Activated B cell treated with CpG ODN at 0.5 μM for 24 hours (primary cell): ENCODE measurements at regions not wholly inside any gene's neighbourhood (a gene's known extent, or its start where the extent isn't known, plus 50 kb on each side); places are given as distances from the start of the nearest gene placed in this dataset.

Experiments used
- ATAC-seq: fragments of 200-7000 bp; cut with Tn5 transposase; one replicate; pipeline ENCODE4 v1.10.0; 2021; ENCODE audit warnings: low read depth, mild to moderate bottlenecking, moderate library complexity
- CTCF ChIA-PET: fragments of 350-600 bp; sonication (Branson Sonifier 250); formaldehyde crosslinking; loops from one replicate; lab custom pipeline; 2021; ENCODE audit warnings: antibody characterized with exemption; lab: Charles Lee
- POLR2A ChIA-PET: fragments of 350-600 bp; sonication (Branson Sonifier 250); formaldehyde crosslinking; loops from one replicate; lab custom pipeline; 2021; ENCODE audit warnings: antibody characterized with exemption; lab: Charles Lee
- DNase-seq: peaks from one replicate; pipeline ENCODE4 v3.0.0; 2022
- H3K27ac Mint-ChIP-seq: one replicate; pipeline ENCODE4 v1.8.0; 2020; ENCODE audit warnings: mixed read lengths
- H3K27me3 Mint-ChIP-seq: one replicate; pipeline ENCODE4 v1.8.0; 2021; ENCODE audit warnings: mixed read lengths
- H3K36me3 Mint-ChIP-seq: one replicate; pipeline ENCODE4 v1.8.0; 2021; ENCODE audit warnings: low read depth, mixed read lengths
- H3K4me1 Mint-ChIP-seq: one replicate; pipeline ENCODE4 v1.8.0; 2021; ENCODE audit warnings: mixed read lengths
- H3K4me3 Mint-ChIP-seq: one replicate; pipeline ENCODE4 v1.8.0; 2020; ENCODE audit warnings: mild to moderate bottlenecking, mixed read lengths
- H3K9me3 Mint-ChIP-seq: one replicate; pipeline ENCODE4 v1.8.0; 2020; ENCODE audit warnings: mixed read lengths
- intact Hi-C: fragments of 100-400 bp; cut with micrococcal nuclease; formaldehyde crosslinking; loops from one replicate; pipeline ENCODE4 v1.15.1; 2024
- TF ChIP-seq, protein P1 (sequence below): fragments of 200-600 bp; IDR thresholded peaks from one replicate; pipeline ENCODE4 v1.8.0; 2022; ENCODE audit warnings: antibody characterized with exemption, mild to moderate bottlenecking

DNA sequence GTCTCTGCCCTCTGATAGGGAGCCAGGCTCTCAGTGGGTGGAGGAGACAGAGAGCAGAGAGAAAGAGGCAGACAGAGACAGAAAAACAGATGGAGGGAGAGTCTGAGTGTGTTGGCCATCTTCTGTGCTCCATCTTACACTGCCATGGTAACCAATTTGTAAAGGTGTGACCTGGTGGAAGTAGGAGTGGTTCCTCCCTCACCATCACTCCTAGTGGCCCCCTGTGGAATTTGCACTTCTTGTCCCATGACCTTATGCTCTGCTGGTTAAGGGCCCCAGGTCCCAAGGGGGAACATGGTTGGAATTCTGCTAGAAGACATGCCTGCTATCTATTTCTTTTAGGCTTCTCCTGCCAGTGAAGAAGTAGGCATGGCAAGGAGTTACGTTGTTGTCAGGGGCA, 376.7 kb upstream of the CCDC196 start:
- Mint-ChIP-seq H3K27me3 (peaks cover 4% of the 10 kb centered on the region), H3K4me3 (no peak overlapping the region), H3K27ac (no peak overlapping the region), H3K9me3 (peaks cover 3% of the 10 kb centered on the region), H3K36me3 (no peaks in the 10 kb centered on the region), H3K4me1 (no peaks in the 10 kb centered on the region)
- DNase-seq: no peak
- intact Hi-C loops: no loop called here
- TF ChIP-seq, protein P1, sequence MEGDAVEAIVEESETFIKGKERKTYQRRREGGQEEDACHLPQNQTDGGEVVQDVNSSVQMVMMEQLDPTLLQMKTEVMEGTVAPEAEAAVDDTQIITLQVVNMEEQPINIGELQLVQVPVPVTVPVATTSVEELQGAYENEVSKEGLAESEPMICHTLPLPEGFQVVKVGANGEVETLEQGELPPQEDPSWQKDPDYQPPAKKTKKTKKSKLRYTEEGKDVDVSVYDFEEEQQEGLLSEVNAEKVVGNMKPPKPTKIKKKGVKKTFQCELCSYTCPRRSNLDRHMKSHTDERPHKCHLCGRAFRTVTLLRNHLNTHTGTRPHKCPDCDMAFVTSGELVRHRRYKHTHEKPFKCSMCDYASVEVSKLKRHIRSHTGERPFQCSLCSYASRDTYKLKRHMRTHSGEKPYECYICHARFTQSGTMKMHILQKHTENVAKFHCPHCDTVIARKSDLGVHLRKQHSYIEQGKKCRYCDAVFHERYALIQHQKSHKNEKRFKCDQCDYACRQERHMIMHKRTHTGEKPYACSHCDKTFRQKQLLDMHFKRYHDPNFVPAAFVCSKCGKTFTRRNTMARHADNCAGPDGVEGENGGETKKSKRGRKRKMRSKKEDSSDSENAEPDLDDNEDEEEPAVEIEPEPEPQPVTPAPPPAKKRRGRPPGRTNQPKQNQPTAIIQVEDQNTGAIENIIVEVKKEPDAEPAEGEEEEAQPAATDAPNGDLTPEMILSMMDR: no peak
- CTCF ChIA-PET: no interaction called here
- no peak for ATAC-seq
- POLR2A ChIA-PET: no interaction called here

DNA sequence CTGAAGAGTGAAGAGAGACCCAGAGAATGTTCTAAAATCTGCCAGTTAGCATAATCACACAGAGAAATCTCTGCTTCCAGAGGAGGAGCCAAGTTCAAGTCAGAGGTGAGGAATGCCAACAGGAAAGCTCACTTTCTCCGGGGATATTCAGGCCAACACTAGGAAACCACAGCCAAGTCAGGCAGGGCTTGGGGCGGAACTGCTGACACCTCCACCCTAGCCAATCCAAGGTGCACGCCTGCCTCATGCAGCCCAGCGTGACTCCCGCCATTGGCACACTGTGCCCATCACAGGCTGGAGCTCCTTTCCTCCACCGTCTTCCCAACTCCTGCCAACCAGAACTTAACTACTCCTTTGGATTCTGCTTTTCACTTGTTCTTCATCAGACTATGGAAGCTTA, 374.3 kb upstream of the CCDC196 start:
- Mint-ChIP-seq H3K27ac (no peak overlapping the region), H3K4me1 (no peaks in the 10 kb centered on the region), H3K4me3 (no peak overlapping the region), H3K9me3 (peaks cover 3% of the 10 kb centered on the region), H3K27me3 (no peaks in the 10 kb centered on the region), H3K36me3 (no peaks in the 10 kb centered on the region)
- intact Hi-C loops: no loop called here
- POLR2A ChIA-PET: no interaction called here
- CTCF ChIA-PET: no interaction called here
- TF ChIP-seq, protein P1: no peak
- DNase-seq: no peak
- ATAC-seq: no peak

DNA sequence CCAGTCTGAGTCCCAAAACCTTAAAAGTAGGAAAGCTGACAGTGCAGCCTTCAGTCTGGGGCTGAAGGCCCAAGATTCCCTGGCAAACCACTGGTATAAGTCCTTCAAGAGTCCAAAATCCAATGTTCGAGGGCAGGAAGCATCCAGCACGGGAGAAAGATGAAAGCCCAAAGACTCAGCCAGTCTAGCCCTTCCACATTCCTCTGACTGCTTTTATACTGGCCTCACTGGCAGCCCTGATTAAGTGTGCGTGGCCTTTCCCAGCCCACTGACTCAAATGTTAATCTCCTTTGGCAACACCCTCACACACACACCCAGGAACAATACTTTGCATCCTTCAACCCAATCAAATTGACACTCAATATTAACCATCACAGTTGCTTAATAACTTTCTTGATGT, 372.1 kb upstream of the CCDC196 start:
- DNase-seq: no peak
- POLR2A ChIA-PET: no interaction called here
- TF ChIP-seq, protein P1: no peak
- H3K27ac Mint-ChIP-seq: no peak overlapping the region
- no peak for ATAC-seq
- no peaks in the 10 kb centered on the region for H3K36me3 Mint-ChIP-seq
- H3K27me3 Mint-ChIP-seq: peaks cover 11% of the 10 kb centered on the region
- peaks cover 3% of the 10 kb centered on the region for H3K9me3 Mint-ChIP-seq
- CTCF ChIA-PET: no interaction called here
- H3K4me3 Mint-ChIP-seq: no peak overlapping the region
- intact Hi-C loops: no loop called here
- no peaks in the 10 kb centered on the region for H3K4me1 Mint-ChIP-seq

DNA sequence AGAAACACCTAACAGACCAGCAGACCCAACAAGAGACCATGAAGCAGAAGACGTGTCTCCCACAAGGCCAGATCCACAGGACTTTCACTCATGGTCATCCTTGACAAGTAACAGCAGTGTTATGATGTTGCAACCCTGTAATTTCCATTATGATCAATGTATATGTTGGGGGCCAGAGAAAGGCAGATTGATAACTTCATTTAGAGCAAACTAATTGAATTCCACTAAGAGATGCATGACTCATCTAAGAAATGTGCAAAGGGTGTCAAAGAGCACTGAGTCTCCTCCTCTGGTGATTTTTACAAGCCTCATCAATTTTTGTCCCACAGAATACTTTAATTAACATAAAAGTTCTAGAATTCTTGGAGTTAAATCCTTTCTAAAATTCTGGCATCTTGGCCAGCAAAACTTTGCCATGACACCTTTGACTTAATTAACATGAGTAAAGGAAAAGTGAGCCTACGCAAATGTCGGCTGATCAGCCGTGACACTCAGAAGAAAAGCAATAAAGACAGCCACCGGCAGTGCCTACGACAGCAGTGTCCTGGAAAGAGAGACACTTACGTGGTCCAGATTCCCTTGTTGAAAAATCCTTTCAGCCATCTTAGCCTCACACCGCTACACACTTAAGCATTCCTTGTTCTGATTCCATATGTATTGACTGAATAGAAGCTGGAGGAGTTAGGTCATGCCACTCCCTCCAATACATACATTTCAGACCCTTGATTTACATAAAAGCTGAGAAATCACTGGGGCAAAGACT, 370.2 kb upstream of the CCDC196 start:
- CTCF ChIA-PET: no interaction called here
- intact Hi-C loops: no loop called here
- Mint-ChIP-seq H3K27ac (no peak overlapping the region), H3K36me3 (no peaks in the 10 kb centered on the region), H3K9me3 (peaks cover 3% of the 10 kb centered on the region), H3K27me3 (peaks cover 11% of the 10 kb centered on the region), H3K4me3 (no peak overlapping the region), H3K4me1 (no peaks in the 10 kb centered on the region)
- POLR2A ChIA-PET: no interaction called here
- DNase-seq (no peak), ATAC-seq (no peak)
- TF ChIP-seq, protein P1: no peak

DNA sequence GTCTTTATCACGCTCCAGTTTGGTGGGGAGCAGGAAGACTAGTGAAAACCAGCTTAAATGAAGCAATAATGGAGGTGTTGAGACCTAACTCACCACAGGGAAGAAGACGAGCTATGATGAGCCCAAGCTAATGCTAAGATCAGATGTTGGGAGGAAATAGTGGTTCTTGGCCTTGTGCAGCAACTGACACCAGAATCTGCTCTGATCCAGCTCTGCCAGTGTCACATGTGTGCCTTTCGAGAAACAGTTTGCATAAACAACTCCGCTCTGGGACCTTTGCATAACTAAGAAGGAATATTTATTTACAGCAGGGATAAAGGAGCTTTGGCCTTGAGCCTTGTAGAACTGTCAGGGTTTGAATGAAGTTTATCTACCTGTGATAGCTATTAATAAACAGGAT, 369.4 kb upstream of the CCDC196 start:
- Mint-ChIP-seq H3K27me3 (peaks cover 11% of the 10 kb centered on the region), H3K9me3 (no peaks in the 10 kb centered on the region), H3K4me1 (no peaks in the 10 kb centered on the region), H3K27ac (no peak overlapping the region), H3K36me3 (no peaks in the 10 kb centered on the region), H3K4me3 (no peak overlapping the region)
- ATAC-seq (no peak), DNase-seq (no peak)
- CTCF ChIA-PET: no interaction called here
- TF ChIP-seq, protein P1: no peak
- intact Hi-C loops: no loop called here
- POLR2A ChIA-PET: no interaction called here
